Activated CD4-positive, alpha-beta T cell treated with anti-CD3 and anti-CD28 coated beads, Interleukin-2, amount 50 U/mL, for 16 hours (primary cell): ENCODE measurements at regions not wholly inside any gene's neighbourhood (a gene's known extent, or its start where the extent isn't known, plus 50 kb on each side); places are given as distances from the start of the nearest gene placed in this dataset.

Source experiments
- DNase-seq: peaks from one replicate; pipeline ENCODE4 v3.0.0-alpha.2; 2020

DNA sequence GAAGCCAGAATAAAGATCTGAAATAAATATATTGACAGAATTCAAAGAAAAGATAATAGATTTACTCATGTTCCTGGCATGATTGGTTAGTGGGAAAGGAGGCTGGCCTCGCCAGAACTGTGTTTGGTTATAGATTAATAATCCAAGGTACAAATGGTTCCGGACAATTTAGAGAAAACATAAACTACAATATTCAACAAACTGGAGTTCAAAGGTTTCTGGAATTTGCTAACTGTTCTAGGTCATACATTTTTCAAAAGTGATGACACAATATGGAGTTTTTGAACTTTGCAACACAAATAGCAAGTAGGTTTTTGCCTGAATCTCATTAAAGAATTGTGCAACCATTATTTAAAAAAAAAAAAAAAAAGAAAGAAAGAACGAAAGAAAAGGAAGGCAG lies 251.7 kb upstream of the SALL1 start:
- DNase-seq = no peak

DNA sequence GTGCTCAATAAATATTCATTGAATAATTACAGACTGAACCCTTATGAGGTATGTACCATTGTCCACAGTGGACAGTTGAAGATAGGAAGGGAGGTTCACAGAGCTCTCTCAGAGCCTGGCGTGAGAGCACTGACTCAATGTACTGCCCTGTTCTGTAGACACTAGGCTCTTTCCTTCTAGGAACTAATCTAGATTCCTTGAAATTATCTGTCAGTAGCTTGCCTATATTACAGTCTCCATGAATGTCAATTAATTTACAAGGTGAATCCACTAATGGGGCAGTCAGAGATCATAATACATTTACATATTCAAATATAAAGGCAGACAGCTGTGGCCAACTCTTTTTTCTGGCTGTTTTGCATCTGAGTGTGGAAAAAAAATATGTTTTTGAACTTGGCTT lies 251.2 kb upstream of the SALL1 start:
- DNase-seq = no peak

DNA sequence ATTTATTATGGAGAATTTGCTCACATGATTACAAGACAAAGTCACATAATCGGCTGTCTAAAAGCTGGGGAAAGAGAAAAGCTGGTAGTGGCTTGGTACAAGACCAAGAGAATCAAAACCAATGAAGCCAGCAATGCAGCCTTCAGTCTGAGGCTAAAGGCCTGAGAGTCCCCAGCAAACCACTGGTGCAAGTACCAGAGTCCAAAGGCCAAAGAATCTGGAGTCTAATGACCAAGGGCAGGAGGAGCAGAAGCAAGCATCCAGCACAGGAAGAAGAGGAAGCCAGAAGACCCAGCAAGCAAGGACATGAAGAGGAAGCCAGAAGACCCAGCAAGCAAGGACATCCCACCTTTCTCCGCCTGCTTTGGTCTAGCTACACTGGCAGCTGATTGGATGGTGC lies 250.6 kb upstream of the SALL1 start:
- no peak for DNase-seq

DNA sequence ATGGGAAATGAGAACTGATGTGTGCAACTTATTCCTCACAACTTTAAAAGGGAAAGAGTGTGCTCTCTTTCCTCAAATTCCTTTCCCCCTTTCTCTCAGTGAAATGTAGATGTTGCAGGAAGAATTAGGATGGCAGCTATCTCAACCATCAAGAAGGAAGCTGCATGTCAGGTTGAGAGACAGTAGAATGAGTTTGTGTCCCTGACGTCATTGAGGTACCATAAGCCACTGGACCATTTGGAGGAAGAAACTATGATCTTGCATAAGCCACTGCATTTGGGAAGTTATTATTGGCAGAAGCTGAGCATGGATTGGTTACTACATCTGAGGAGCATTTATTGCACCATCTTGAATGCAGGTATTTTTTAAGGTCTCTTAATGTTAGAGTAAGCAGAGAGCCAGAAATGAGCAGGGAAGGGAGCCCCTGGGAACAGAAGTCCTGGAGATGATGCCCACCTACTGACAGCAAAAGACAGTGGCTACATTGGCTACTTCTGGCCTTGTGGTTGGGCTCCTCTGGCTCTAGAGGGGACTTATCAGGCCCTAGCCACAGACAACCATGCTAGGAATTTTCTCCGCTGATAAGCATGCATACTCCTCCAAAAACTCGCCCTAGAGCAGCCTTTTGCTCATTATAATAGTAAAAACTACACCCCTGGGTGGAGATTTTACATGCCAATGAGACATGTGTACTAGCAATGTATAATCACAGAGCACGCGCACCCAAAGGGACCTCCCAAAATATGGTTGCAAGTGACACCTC lies 249.0 kb upstream of the SALL1 start:
- no peak for DNase-seq

DNA sequence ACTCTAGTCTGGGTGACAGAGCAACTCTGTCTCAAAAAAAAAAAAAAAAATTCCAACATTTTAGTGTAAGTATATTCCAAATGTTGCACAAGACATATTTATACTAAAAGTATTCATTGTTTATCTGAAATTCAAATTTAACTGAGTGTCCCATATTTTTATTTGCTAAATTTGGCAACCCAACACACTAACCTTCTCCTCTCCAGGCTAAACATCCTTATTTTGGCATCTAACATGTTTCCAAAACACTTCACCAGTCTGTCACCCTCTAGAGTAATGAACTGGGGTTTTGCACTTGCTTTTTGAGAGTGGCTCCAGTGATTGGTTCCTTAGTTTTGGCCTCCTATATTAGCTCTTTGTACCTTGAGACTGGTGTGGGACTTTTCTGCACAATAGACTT lies 243.4 kb upstream of the SALL1 start:
- no peak for DNase-seq

DNA sequence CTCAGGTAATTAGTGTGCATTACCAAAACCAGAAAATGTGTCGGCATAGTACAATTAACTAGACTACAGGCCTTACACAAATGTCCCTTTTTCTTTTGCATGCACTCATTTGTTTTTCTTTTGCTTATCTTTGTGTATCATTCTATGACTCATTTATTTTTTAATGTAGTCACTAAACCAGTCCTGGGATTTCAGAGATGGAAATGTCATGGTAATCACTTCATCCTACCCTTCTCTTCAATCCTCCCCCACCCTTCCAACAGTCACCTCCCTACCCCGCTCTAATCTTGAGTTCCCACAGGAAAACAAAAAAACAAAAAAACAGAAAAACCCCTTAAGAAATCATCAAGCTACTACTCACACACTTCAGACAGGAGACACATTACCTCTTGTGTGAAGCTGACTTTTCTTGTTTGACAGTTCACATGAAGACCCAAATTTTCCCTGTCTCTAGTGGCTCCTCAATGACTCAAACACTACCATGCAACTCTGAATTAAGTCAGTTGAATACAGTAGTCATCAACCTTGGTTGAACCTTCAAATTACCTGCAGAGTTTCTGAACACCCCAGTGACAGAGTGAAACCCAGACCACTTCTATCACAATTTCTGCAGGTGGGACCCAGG lies 242.4 kb upstream of the SALL1 start:
- DNase-seq = no peak

DNA sequence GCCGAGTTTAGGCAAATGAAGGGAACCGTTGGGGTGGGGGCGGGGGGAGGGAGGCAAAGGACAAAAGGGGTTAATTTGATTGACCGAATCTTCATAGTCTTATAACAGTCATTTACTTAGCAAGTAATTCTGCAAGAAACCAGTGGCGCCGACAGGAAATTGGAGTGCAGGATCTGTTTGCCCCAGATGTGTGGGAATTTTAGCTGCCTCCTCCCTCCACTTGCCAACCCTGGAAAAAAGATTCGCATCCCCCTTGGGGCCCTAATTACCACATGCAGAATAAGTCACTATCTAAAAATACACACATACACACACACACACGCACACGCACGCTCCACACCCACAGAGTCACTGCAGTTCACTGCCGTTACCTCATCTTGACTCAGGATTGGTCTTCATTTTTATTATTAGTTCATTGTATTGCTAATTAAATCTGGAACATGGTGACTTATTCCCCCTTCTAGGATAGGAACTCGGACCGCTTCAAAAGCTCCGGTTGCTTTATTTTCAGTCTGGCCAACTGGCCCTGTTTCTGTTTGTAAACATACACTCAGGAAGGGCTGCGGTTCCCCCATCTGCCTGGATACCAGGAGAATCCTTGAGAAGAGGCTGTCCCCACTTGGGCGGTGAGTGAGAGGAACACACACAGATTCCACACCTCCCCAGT lies 241.6 kb upstream of the SALL1 start:
- no peak for DNase-seq

DNA sequence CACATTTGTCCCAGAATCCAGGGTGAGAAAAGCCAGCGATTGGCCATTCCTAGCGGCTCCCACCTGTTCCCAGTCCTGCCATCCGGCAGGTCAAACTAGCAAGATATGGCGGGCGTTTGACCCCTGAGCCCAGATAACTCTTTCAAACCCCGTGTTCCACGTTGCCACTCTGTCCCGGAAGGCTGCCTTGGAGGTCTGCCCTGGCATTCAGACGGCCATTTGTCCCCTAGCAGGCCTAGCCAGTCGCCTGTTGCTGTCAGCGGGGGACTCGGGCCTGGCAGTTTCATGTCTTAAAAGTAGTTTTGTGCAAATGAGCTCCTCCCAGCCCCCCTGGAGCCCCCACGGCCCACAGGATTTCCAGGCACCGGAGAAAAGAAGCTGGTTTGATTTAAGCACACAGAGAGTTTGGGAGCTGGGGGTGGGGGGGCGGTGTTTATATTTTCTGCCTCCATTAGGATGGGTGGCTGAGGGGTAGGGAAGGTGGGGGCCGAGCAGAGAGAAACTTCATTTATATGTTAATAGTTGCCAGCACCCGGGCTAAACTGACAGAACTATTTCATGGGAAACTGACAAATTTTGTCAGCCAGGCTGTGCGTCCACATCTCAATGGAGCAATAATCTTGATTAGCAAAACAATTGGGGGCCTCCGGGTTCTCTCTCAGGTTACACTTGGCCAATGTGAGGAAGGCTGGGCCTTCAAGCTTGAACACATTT lies 240.9 kb upstream of the SALL1 start:
- DNase-seq = no peak

DNA sequence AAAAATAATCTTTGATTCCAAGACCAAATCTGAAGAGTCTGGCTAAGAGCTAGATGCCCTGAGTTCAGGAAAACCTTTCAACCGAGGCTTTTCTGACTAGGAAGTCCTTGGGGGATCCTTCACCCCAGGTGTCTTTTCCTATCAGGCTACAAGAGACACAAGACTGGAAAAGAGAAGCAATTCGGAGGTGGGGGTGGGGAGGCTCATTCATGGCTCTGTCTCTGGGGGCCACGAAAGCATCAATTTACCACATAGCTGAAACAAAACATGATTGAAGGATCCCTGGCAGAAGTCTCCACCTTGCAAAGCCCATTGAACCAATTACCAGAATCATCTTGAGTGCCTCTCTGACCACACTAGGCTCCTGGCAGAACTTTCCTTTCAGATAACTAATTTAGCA lies 239.8 kb upstream of the SALL1 start:
- DNase-seq = no peak

DNA sequence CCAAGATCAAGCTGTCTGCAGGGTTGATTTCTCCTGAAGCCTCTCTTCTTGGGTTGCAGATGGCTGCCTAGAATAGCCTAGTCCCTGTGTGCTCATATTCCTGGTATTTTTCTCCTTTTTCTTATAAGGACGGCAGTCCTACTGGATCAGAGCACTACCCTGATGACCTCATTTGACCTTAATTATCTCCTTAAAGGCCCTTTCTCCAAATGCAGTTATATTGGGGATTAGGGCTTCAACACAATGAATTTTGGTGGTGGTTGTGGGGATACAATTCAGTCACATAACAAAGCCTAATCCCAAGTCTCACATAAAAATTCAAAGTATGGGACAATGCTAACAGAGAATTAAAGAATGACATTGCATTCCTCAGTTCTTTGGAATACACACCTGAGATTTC lies 238.8 kb upstream of the SALL1 start:
- no peak for DNase-seq

DNA sequence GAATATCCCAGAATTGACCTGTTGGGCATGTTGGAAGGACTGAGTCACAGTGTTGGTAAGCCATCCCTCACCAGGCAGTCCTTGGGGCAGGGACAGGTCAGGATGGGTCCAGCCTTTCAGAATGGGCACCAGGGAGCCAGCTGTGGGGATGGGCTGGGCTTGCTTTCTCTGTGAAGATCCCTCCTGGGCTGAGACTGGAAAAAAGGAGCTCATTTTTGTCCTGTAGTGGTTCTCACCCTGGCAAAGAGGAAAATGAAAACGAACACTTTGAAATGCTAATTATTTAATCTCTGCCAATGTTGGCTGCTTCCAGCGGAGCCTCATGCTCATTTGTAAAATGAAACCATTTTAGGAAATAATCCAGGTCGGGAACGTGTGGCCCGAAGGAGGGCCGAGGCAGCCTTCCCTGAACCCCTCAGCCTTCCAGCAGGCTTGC lies 237.5 kb upstream of the SALL1 start:
- DNase-seq = no peak

DNA sequence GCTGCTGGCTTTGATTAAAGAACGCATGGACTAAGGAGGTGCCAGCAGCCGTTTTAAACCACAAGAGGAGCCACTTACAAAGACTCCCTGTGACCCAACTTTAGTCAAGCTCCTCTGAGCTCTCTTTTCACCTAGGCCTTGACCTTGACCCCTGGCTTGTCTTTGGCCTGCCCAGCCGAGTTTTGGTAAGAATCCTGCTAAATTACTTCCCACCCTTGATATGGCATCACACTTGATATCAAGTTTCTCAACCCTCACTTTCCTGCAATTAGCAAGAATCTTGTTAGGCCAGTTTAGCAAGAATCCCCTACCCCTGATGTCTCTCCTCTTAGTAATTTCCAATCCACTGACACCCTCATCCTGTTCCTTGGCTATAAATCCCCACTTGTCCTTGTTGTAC lies 232.8 kb upstream of the SALL1 start:
- DNase-seq = no peak

DNA sequence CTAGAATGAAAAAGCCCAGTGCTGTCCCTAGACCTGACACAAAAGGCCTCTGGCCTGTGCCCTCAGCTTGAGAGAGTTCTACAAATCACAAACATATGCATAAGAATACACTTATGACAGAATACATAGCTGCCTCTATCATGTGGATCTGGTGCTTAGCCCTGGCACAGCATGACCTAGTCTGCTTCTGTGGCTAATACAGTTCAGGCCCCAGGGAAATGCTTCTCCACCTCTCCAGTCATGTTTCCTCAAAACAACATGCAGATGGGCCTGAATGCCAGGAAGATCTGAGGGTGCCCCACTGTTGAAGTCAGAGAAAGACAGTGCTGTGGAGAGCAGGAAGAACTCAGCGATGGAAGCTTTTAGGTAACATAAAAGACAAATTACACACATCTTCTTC lies 231.9 kb upstream of the SALL1 start:
- no peak for DNase-seq

DNA sequence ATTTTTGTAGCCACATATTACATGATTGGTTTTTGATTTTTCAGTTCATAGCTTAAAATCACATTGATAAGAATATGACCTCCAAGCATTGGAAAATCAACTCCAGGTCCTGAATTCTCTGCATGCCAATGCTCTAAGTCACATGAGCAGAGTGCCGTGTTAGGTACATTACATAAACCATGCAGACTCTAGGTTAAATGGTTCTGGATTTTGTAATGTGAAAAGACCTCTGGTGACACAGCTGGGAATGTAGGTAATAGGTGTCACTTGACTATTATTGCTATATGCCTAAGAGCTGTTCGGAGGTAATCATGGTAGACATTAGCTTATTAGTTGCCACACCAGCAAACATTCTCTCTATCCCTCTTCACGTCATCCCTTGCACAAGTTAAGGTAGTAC lies 231.1 kb upstream of the SALL1 start:
- no peak for DNase-seq

DNA sequence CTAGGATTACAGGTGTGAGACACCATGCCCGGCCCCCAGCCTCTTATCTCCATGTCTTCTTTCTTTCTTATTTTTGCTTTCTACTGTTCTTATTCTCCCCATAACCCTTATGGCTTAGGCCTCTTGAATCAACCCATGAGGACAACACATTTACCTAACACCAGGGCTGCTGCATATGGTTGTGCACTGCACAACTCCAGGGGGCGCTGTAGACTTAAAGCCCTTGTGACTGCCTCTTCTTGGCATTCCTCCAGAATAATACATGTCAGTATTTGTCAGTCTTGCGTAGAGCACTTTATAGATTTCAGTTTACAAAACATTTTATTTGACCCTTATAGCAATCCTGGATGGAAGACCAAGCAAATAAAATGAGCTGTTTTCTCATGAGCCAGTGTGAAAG lies 225.0 kb upstream of the SALL1 start:
- no peak for DNase-seq

DNA sequence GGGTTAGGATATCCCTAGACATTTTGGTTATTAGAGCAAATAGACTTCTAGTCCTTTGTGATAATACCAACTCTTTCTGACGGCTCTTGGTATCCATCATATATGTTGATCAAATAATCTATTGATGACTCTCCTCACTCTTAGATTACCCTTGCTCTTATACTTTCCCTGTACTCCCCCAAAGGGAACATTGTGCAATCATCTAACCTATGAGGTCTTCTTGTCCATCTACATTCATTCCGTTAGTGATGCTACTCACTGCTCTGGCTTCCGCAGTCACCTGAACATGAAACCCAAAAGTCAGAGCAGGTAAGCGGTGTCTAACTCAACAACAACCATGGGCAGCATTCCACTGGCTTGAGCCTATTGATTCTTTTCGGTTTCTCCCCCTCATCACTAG lies 223.7 kb upstream of the SALL1 start:
- DNase-seq = no peak

DNA sequence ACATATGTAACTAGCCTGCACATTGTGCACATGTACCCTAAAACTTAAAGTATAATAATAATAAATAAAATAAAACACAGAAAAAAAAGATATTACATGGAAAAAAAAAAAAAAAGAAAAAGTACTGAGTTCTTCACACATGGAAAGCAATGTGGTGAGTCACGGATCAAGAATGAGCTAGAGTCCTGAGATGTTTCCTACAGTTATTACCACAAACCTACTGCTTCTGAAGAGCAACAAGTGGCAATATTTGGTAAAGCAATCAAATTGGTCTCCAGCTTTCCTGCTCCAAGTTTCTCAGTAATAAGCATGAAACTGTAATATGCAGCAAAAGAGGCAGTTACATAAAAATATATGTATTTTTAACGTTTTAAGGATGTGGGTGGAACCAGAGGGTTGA lies 223.3 kb upstream of the SALL1 start:
- DNase-seq = no peak

DNA sequence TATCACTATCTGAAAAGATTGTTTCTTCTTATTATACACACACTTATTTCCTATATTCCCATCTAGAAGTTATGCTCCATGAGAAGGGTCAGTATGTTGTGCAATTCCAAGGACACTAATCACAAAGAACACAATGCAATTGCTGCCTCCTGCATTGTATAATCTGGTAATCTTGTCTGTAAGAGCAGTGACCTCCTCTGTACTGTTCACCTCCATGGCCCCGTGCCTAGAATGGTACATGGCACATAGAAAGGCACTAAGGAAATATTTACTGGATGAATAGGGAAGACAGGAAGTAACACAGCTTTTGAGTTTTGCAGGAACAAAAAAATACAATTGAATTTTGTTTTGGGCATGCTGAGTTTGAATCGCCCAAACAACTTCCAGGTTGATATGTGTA lies 214.6 kb upstream of the SALL1 start:
- no peak for DNase-seq

DNA sequence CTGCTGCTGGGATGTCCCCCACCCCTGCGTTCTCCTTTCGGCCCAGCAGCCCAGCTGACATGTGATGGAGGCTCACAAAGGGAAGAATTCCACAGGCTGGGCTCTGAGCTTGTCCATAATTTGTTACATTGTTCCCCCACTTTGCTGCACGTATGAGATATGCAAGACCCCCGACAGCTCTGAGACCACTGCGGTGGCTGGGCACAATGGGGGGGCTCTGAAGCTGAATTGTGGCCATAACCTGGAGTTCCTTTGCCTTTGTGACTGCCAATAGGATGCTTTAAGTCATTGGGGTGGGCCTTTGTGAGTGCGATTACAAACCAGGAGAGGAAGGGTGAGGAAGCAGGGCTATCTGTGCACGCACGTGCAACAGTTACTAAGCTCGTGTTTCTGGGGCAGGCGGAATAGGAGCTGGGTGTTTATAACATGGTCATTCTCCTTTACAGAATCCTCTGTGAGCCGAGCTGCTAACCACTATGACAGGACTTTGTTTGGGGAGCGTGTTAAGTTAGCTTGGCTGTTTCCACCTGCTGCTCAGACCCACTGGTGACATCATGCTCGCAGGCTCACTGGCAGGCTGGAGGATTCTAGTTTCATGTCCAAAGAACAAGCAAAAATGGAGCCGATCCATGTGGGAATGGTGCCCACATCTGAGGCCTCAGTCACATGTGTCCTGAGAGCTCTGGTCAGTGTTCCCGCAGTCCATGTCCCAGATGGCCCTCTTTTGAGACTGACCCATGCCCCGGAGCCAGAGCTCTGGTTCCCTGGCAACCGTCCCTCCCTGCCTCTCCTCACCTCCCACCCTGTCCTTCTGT lies 208.3 kb upstream of the SALL1 start:
- no peak for DNase-seq

DNA sequence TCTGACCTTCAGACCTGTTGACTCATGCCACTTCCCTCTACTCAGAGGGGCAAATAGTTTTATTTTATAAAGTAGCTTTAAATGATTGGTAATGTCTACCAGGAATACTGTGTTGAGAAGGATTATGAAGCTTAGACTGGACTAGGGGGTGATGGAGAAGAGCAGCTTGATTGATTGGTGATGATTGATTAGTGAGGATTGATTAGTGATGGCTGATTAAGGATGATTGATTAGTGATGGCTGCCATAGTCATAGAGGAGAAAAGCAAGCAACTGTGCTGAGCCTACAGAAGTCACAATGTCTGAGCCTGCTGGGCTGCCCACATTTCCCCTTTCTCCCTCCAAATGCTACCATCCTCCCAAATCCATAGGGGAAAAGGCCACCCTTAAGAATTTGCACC lies 206.8 kb upstream of the SALL1 start:
- no peak for DNase-seq

DNA sequence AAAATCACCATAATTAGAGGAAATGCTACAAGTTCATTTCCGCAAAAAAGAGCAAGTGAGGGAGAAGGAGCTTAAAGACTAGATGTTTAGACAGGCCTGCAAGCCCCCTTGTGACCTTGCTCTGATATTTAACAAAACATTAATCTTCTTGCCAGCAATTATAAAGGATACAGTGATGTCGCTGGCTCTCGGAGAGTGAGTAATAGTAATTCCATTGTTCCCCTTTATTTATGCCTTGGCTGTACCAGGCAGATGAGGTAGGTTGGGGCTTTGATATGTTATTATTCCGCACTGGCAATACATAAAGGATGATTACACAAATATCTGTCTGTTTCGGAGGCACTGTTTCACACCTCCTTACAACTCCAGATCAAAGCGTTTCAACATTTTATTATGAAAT lies 204.8 kb upstream of the SALL1 start:
- no peak for DNase-seq

DNA sequence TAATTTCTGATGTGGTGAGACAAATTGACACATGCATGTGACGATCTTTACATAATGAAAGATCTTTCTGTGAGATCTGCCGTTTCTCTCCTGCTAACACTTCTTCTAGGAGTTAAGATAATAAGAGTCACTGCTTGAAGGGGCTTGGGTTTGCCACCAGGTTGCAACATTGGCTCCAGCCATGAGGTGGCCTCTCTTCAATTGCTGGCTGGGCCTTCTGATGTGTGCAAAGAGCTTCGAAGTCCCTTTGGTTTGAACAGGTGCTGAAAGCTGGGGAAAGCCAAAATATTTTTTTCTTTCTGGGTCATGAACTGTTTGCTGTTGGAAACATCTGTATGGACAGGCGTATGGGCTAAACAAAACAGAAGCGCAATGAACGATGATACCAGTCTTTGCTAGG lies 204.1 kb upstream of the SALL1 start:
- DNase-seq = no peak

DNA sequence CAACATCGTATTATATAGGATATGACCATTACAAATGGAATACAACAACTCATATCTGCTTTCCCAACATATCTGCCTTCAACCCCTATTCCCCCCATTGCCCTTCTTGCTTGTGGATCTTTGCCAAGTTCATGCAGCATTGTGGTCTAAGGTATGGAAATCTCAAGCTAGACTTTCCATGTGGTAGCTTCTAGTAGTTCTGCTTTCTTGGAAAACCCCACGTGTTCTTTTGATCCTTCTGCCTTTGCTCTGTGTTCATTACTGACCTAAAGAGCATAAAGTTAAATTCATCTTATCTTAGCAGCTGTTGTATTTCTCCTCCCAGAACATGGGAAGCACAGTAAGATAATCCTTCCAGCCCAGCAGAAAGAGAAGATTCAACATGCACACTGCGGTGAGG lies 202.0 kb upstream of the SALL1 start:
- no peak for DNase-seq
